NCI-H526 (cell line): ENCODE measurements at regions not wholly inside any gene's neighbourhood (a gene's known extent, or its start where the extent isn't known, plus 50 kb on each side); places are given as distances from the start of the nearest gene placed in this dataset.
"Not testable (repeated sequence)": the region's sequence is repeated elsewhere in the genome, so short reads cannot be mapped to it uniquely, and the experiment has no call there.

Experiments used
- DNase-seq, 2 experiments: peaks; one replicate each; lab custom pipeline; 2025; lab: John Stamatoyannopoulos, UW

DNA sequence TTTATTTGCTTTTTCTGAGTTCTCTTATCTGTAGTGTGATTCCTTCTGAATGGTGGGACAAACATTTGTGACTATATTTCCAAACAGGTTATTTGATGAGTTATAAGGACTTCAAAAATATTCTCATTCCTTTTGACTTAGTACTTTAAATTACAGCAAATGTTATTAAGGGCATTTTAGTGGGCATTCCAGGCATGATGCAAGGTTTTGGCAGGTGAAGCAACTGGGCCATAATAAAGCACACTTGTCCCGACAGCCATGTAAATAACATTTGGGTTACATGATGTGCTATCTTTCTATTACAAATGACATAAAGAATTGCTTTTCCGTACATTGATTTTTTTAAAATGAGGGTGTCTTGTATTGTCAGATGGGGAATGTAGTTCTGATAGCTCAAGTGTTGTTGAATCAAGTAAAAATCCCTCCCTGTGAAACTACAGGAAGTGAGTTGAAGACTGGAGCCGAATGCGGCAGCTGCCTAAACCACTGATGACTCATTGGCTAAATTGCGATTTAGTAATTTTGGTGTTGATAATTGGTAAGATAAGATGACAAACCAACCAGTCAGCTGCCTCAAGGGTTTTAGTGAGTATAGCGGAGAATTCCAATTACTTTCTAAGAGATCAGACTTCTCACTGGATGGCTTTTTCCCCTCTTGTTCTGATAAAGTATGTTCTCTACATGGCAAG is 231.3 kb upstream of the NPY start:
- DNase-seq: no peak

DNA sequence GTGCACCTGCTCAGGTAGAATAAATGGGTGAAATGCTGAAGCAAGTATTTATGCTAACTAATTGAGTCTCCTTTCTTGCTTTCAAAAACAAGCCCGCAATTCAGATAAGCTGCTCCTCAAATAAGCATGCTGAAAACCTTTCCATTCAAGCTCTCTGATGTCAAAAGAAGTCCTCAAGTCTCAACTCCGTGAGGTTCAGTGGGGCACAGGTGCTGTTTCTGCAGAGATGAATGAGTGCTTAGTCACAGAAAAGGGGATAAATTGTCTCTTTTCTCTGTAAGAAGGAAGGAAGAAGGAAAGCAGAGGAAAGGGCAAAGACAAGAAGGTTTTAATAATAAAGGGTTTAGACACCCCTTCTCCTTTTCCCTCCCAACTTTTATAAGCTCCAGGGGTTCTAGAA is 229.8 kb upstream of the NPY start:
- DNase-seq: no peak

GRCh38 chr7:24057243-24057642 is 226.7 kb upstream of the NPY start:
- DNase-seq: no peak

DNA sequence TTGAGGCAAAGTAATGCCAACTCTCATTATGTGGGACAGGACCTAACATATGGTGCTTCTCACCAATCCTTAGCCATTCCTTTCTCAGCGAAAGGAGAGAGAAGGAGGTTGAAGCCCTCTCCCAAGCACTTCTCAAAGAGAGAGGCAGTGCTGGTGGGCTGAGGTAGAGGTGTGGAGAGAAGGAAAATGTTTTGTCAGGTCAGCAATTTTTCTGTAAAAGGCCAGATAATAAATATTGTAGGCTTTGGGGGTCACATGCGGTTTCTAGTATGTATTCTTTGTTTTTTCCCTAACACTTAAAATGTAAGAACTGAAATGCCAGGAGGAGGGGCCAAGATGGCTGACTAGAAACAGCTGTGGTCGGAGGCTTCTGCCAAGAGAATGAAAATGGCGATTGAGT is 225.0 kb upstream of the NPY start:
- no peak for DNase-seq

DNA sequence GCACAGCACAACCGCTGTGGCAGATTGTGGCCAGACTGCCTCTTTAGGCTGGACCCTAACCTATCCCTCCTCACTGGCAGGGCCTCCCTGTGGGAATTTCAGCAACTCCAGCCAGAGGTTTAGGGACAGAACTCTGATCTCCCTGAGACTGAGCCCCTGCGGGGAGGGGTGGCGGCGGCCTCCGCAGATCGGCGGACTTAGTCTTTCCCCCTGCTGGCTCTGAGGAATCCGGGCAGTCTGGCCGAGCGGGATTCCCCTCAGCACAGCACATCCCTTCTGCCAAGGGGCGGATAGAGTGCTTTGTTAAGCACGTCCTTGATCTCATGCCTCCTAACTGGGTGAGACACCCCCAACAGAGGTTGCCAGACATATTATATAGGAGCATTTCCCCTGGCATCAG is 224.2 kb upstream of the NPY start:
- no peak for DNase-seq

DNA sequence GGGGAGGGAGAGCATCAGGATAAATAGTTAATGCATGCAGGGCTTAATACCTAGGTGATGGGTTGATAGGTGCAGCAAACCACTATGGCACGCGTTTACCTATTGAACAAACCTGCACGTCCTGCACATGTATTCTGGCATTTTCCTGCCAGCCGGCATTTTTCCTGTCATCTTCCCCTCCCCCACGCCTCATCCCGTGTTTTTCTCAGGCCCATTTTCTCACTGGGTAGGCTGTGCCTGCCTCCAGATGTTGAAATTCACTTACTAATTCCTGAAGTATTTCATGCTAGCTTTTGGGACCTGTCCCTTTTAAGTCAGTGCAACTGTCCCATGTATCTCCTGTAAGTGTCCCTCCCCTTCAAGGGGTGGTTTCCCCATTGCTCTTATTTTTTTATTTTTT is 220.3 kb upstream of the NPY start:
- DNase-seq: no peak

- no peak for DNase-seq
These were observed 214.2 kb upstream of the NPY start for GRCh38 chr7:24069751-24070150.

- DNase-seq: peak in 1 of 2 experiments; percentile 6
These were observed 210.2 kb upstream of the NPY start for GRCh38 chr7:24073651-24074420.

- no peak for DNase-seq
These were observed 208.6 kb upstream of the NPY start for GRCh38 chr7:24075426-24075810.

- no peak for DNase-seq
These were observed 201.2 kb upstream of the NPY start for GRCh38 chr7:24082826-24083225.

GRCh38 chr7:24102988-24103387 is 181.0 kb upstream of the NPY start:
- DNase-seq: no peak

- peak in 1 of 2 experiments; percentile 8 for DNase-seq
These were observed 175.0 kb upstream of the NPY start for GRCh38 chr7:24108906-24109376.

DNA sequence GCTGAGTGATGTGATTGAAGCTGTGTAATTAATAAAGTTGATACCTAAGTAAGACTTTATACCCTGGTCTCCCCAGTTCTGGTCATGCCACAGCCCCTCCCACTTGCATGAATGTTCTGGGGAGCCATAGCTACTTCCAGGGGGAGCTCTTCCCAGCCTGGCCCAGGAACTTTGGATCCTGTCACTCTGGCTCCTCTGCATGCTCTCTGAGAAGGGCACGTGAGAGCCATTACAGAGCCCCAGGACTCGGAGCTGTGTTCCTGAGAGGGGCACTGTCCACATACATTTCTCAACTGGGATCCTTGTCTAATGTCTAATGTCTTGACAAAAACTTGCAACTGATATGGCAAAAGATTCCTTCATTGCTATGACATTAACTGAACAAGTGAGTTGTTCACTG is 173.9 kb upstream of the NPY start:
- DNase-seq: no peak

DNA sequence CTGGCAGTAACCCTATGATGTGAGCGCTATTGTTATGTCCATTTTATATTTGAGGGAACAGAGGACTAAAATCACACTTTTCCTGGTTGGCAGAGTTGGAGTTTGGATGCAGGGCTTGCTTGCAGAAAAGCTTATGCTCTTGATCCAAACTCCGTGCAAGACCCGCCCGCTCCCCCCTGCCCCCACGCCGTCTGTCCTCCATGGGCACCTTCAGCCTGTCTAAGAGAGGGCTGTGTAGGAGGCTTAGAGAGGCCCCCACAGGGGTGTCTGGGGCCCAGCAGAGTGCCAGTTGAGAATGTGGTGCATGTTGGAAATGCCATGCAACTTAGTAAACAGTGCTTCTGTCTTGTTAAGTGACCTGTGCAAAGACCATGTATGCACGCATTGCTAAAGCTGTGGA is 170.5 kb upstream of the NPY start:
- DNase-seq: no peak

DNA sequence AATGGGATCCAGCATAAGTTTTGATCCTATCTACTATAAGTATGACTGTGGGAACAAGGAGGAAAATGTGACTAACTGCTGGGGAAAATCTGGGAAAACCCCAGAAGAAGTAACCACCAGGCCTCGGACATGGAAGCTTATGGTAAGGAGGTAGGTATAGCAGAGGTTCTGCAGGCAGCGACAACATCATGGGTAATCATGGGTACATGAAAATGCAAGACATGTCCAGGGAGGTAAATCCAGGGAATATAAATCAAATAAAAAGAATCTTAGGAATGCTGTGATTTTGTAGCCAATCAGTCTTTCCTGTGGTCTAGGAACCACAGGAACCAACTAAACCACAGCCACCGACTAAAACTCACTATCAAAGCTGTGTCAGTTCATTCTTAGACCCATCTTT is 168.3 kb upstream of the NPY start:
- DNase-seq: no peak

DNA sequence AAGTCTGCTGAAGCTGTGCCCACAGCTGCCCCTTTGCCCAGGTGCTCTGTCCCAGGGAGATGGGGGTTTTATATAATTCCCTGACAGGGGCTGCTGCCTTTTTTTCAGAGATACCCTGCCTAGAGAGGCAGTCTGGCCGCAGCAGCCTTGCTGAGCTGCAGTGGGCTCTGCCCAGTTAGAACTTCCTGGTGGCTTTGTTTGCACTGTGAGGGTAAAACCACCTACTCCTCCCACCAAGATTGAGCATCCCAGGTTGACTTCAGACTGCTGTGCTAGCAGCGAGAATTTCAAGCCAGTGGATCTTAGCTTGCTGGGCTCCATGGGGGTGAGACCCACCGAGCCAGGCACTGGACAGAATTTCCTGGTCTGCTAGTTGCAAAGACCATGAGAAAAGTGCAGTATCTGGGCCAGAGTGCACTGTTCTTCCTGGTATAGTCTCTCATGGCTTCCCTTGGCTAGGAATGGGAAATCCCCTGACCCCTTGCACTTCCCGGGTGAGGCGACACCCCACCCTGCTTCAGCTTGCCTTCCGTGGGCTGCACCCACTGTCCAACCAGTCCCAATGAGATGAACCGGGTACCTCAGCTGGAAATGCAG is 166.0 kb upstream of the NPY start:
- not testable (repeated sequence) for DNase-seq

DNA sequence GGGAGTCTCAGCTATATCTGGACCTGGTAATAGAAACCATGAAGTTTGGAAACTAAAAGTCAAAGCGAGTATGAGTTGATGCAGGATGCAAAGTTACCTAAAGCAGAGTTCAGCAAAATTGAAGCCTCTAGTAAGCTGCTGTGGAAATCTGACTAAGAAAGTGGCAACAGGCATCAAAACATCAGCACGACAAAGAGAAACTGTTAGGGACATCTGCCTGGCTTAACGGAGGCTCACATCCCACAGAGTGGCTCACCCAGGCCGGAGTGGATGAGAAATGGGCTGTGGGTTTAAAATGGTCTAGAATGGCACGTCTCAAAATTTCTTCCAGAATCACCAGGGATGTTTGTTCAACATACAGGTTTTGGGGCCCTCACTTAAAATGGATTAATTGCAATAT is 164.1 kb upstream of the NPY start:
- DNase-seq: no peak

- no peak for DNase-seq
These were observed 160.9 kb upstream of the NPY start for GRCh38 chr7:24123076-24123475.

DNA sequence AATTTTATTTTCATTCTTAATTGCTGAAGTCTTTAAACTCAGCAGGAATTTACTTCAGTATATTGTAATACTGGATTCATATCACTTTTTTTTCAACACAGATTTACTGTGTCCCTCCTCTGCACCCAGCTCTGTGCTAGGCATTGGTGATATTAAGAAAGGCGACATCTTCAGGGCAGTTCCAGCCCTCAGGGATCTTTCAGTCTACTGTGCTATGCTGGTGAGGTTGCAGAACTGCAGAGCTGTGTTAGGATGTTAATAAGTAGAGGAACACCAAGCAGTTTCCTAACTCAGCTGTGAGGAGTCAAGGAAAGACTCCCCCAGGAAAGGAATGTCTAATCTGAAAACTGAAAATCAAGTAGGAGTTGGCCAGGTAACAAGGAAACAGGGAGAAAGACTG is 158.2 kb upstream of the NPY start:
- DNase-seq: no peak

DNA sequence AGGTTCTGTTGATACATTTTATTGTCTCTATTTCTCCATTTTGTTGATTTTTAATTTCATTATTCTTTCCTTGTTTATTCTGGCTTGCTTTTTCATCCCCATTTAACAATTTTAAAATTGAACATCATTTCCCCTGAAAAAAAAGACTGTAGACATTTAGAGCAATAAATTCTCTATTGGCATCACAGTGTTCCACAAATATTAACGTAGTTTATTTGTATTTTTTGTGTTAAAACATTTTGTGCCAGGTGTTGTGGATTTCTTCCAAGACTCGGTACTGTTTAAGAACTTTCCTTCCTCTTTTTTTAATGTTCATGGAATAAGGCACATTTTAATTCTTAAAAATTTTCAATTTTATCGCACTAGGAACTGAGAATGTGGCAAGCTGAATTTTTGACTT is 156.1 kb upstream of the NPY start:
- DNase-seq: no peak

GRCh38 chr7:24129597-24129996 is 154.4 kb upstream of the NPY start:
- no peak for DNase-seq

DNA sequence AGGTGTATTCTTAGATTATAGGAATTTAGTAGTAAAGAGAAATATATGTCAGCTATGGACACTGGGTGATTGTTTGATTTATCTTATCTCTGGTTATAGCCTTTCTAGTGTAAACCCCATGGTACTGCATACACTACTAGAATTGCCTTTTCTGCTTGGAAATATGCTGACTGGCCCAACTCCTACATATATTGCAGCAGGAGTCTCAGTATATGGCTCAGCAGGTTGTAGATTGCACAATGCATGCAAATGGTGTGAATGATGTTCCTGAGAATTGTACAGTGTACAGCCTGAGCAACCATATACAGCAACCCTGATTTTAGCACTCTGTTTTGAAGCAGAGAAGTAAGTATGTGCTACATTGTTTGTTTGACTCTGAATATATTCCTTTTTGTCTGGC is 153.4 kb upstream of the NPY start:
- DNase-seq: no peak

GRCh38 chr7:24133691-24134090 is 150.3 kb upstream of the NPY start:
- no peak for DNase-seq
